ENCODE measurements at regions not wholly inside any gene's neighbourhood (a gene's known extent, or its start where the extent isn't known, plus 50 kb on each side); places are given as distances from the start of the nearest gene placed in this dataset.

DNA sequence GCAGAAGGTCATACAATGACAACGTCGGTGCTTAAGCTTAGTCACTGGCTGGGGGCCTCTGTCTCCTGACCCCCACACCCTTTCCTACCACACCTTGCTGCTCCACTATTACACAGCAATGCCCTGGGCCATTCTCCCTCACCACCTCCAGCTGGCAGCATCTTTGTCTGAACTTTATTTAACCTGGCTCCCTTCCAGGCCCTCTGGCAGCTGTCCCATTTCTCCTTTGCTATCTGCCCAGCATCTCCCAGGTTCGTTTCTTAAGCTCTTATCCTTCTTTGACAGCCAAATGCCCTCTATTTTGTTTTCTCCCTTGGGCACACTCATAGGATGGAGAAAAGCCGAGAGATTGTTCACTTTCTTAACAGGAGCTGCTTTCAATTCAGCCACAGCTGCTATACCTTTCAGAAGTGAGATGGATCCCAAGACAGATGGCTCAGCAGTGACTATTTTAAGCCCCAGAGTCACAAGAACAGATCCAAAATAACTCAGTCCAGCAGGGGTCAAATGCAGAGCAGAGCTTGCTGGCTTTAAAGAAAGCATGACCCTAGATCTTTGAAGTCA, 1277.1 kb upstream of the AUTS2 start:
- Mint-ChIP-seq H3K9me3 (no peaks in the 10 kb centered on the region), H3K27ac (peak overlapping the region; percentile 73), H3K27me3 (no peaks in the 10 kb centered on the region), H3K4me1 (ENCODE audit: unreplicated experiment) (peaks cover 27% of the 10 kb centered on the region), H3K36me3 (no peaks in the 10 kb centered on the region), H3K4me3 (peak overlapping the region; percentile 26)
- no peak for DNase-seq (ENCODE audit: extremely low spot score, unreplicated experiment)
- TF ChIP-seq, protein P1, sequence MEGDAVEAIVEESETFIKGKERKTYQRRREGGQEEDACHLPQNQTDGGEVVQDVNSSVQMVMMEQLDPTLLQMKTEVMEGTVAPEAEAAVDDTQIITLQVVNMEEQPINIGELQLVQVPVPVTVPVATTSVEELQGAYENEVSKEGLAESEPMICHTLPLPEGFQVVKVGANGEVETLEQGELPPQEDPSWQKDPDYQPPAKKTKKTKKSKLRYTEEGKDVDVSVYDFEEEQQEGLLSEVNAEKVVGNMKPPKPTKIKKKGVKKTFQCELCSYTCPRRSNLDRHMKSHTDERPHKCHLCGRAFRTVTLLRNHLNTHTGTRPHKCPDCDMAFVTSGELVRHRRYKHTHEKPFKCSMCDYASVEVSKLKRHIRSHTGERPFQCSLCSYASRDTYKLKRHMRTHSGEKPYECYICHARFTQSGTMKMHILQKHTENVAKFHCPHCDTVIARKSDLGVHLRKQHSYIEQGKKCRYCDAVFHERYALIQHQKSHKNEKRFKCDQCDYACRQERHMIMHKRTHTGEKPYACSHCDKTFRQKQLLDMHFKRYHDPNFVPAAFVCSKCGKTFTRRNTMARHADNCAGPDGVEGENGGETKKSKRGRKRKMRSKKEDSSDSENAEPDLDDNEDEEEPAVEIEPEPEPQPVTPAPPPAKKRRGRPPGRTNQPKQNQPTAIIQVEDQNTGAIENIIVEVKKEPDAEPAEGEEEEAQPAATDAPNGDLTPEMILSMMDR (conservative IDR thresholded peaks at IDR 0.05) = no peak

DNA sequence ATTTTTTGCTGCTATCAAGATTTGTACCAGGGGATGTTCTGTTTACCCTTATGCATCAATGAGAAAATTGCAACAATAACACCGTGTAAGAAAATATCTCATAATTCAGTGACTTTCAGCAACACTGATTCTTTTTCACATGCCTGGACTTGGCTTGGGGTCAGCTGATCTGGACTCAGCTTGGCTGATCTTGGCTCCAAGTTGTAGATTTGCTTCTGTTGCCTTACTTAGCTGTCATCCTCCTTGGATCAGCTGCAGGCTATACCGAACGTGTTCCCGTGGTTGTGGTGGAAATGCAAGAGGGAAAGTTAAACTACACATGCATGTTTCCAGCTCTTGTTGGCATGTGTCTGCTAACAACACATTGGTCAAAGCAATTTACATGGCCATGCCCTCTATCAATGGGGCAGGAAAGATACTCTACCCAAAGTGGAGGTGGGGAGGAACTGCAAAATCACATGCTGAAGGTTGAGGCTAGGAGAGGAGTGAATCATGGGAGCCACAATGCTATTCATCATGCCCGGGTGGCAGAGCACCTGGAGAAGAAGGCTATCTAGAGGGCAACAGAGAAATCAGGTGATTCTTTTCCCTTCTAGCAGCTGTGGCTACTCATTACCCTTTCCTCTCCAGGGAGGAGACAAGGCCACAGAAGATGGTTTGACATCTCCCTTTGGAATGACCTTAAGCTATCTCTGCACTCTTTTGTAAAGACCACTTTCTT, 1276.3 kb upstream of the AUTS2 start:
- Mint-ChIP-seq H3K27ac (peak overlapping the region; percentile 62), H3K4me3 (peak overlapping the region; percentile 5), H3K9me3 (no peaks in the 10 kb centered on the region), H3K4me1 (ENCODE audit: unreplicated experiment) (peaks cover 27% of the 10 kb centered on the region), H3K36me3 (no peaks in the 10 kb centered on the region), H3K27me3 (no peaks in the 10 kb centered on the region)
- TF ChIP-seq, protein P1 (conservative IDR thresholded peaks at IDR 0.05) = no peak
- no peak for DNase-seq (ENCODE audit: extremely low spot score, unreplicated experiment)

DNA sequence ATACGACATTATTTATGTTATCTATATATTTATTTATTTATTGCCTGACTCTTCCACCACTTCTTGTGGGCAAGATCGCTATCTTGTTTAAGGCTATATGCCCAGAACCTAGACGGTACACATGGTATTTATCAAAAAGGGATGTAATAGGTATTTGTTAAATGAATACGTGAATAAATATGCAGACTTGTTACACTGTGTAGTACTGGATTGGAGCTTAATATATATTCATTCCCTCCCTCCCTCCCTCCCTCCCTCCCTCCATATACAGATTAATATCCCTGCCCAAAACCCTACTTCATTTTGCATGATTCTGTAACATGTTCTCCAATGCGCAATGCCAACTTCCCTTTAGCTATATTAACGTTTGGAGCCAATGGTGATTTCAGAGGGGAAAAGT, 1273.7 kb upstream of the AUTS2 start:
- Mint-ChIP-seq H3K9me3 (peaks cover 5% of the 10 kb centered on the region), H3K27me3 (no peaks in the 10 kb centered on the region), H3K4me3 (no peak overlapping the region), H3K36me3 (no peaks in the 10 kb centered on the region), H3K27ac (no peak overlapping the region), H3K4me1 (ENCODE audit: unreplicated experiment) (peaks cover 27% of the 10 kb centered on the region)
- TF ChIP-seq, protein P1 (conservative IDR thresholded peaks at IDR 0.05) = no peak
- no peak for DNase-seq (ENCODE audit: extremely low spot score, unreplicated experiment)

DNA sequence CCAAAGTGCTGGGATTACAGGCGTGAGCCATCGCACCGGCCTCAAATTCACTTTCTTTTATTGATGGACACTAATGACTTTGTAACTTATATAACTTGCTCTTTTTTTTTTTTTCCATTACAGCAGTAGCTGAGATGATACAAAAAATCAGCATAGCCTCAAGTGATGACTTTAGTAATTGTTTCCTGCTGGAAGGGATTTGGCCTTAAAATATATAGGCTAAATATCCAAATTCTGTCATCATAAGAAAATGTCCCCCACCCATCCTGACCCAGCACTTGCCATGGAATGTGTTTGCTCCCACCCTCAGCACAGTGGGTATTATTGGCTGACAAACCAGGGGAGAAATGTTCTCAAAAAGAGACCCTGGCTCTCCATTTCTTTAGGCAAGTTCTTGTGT, 1264.1 kb upstream of the AUTS2 start:
- peaks cover 2% of the 10 kb centered on the region for H3K9me3 Mint-ChIP-seq
- no peak overlapping the region for H3K27ac Mint-ChIP-seq
- DNase-seq (ENCODE audit: extremely low spot score, unreplicated experiment) = no peak
- peaks cover 7% of the 10 kb centered on the region for H3K4me1 Mint-ChIP-seq (ENCODE audit: unreplicated experiment)
- peaks cover 2% of the 10 kb centered on the region for H3K27me3 Mint-ChIP-seq
- H3K4me3 Mint-ChIP-seq = no peak overlapping the region
- TF ChIP-seq, protein P1 (conservative IDR thresholded peaks at IDR 0.05) = no peak
- H3K36me3 Mint-ChIP-seq = no peaks in the 10 kb centered on the region

DNA sequence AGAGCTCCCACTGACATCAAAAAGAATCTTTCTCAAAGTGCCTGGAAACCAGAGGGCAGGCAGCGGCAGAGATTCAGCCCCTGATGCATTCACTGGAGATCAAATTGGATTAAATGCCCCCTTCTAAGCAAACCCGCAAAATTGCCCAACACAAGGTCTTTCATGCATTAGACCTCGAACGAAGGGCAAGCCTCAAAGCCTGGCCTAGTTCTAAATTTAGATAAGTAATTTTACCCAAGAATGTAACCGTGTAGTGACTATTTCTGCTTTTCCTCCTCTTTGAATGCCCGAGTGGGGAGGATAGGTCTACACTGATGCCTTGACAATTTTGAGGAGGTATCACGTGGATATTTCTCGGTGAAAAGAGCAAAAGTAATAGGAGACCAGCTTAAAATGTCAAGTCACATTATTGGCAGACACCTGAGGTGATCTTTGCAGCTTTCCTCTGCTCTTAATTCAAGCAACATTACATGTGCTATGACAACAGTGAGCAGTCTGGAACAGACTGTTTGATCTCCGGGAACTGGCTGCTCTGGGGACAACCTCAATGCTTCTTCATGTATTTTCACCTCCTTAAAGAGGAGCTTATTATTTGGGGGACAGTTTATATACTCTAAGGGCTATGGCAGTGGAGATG, 1263.5 kb upstream of the AUTS2 start:
- peaks cover 2% of the 10 kb centered on the region for H3K27me3 Mint-ChIP-seq
- DNase-seq (ENCODE audit: extremely low spot score, unreplicated experiment) = no peak
- H3K4me1 Mint-ChIP-seq (ENCODE audit: unreplicated experiment) = peaks cover 7% of the 10 kb centered on the region
- TF ChIP-seq, protein P1 (conservative IDR thresholded peaks at IDR 0.05) = no peak
- H3K36me3 Mint-ChIP-seq = no peaks in the 10 kb centered on the region
- H3K27ac Mint-ChIP-seq = no peak overlapping the region
- H3K9me3 Mint-ChIP-seq = peaks cover 4% of the 10 kb centered on the region
- H3K4me3 Mint-ChIP-seq = no peak overlapping the region

Measured in type B pancreatic cell (in vitro differentiated cells).